OCI-LY7 (cell line): ENCODE measurements at regions not wholly inside any gene's neighbourhood (a gene's known extent, or its start where the extent isn't known, plus 50 kb on each side); places are given as distances from the start of the nearest gene placed in this dataset.

Experiments used
- BruUV-seq: library from RNA; stranded (reverse); fragments of 400-500 nt; replicated peaks from 2 replicates; lab custom pipeline; 2021; lab: Mats Ljungman, UMichigan
- CTCF ChIA-PET: fragments of 300-600 bp; sonication (Branson Sonifier 250); formaldehyde crosslinking; loops from one replicate; lab custom pipeline; 2022; ENCODE audit warnings: antibody characterized with exemption; ENCODE audit not compliant: unreplicated experiment; lab: Charles Lee
- POLR2A ChIA-PET: fragments of 300-600 bp; sonication (Branson Sonifier 250); formaldehyde crosslinking; loops from one replicate; lab custom pipeline; 2022; ENCODE audit warnings: antibody characterized with exemption; lab: Charles Lee
- DNase-seq: peaks from one replicate; pipeline ENCODE4 v3.0.0-alpha.2; 2015; ENCODE audit warnings: low spot score
- H2AFZ ChIP-seq: fragments of 200-600 bp; sonication (generic), shearing (Covaris generic); 2 replicates; pipeline ENCODE4 v1.6.1; 2014; ENCODE audit warnings: mild to moderate bottlenecking, antibody characterized with exemption, low read length, moderate library complexity
- H3K27ac ChIP-seq: fragments of 200-600 bp; sonication (generic); 2 replicates; pipeline ENCODE4 v1.5.1; 2014; ENCODE audit warnings: mixed run types, low read depth, mild to moderate bottlenecking, moderate library complexity, low read length, inconsistent platforms; ENCODE audit not compliant: poor library complexity, severe bottlenecking
- H3K36me3 ChIP-seq: fragments of 200-600 bp; sonication (generic); 2 replicates; pipeline ENCODE4 v1.6.1; 2014; ENCODE audit warnings: mild to moderate bottlenecking, antibody characterized with exemption, low read length, moderate library complexity, mixed read lengths; ENCODE audit not compliant: insufficient read depth
- H3K4me1 ChIP-seq: fragments of 200-600 bp; sonication (generic); 2 replicates; pipeline ENCODE4 v1.5.1; 2014; ENCODE audit warnings: mild to moderate bottlenecking, low read length; ENCODE audit not compliant: insufficient read depth, poor library complexity, severe bottlenecking
- H3K4me2 ChIP-seq: fragments of 200-600 bp; sonication (generic); 2 replicates; pipeline ENCODE4 v1.6.1; 2014; ENCODE audit warnings: mild to moderate bottlenecking, low read length
- H3K4me3 ChIP-seq: fragments of 200-600 bp; sonication (generic); 2 replicates; pipeline ENCODE4 v1.5.1; 2014; ENCODE audit warnings: mild to moderate bottlenecking, low read depth, low read length; ENCODE audit not compliant: poor library complexity, severe bottlenecking
- H3K79me2 ChIP-seq: fragments of 200-600 bp; sonication (generic); 2 replicates; pipeline ENCODE4 v1.6.1; 2016; ENCODE audit warnings: low read depth, mild to moderate bottlenecking, low read length, moderate library complexity, mixed read lengths; ENCODE audit not compliant: insufficient read depth
- H3K9me2 ChIP-seq: fragments of 200-600 bp; sonication (generic); 2 replicates; pipeline ENCODE4 v1.6.1; 2016; ENCODE audit warnings: mild to moderate bottlenecking, low read length, mixed read lengths; ENCODE audit not compliant: insufficient read depth
- H3K9me3 ChIP-seq: fragments of 200-600 bp; sonication (generic); 2 replicates; pipeline ENCODE4 v1.6.1; 2014; ENCODE audit warnings: mild to moderate bottlenecking, mixed run types, low read length, mixed read lengths
- H4K20me1 ChIP-seq: fragments of 200-600 bp; sonication (generic); 2 replicates; pipeline ENCODE4 v1.6.1; 2014; ENCODE audit warnings: mild to moderate bottlenecking, antibody characterized with exemption, low read length, moderate library complexity, mixed read lengths; ENCODE audit not compliant: insufficient read depth
- EZH2phosphoT487 ChIP-seq: fragments of 200-600 bp; sonication (generic); IDR thresholded peaks from 2 replicates; pipeline ENCODE4 v1.6.1; 2018; ENCODE audit warnings: low read depth, borderline replicate concordance, mild to moderate bottlenecking, mixed run types, antibody characterized with exemption, low read length, moderate library complexity, mixed read lengths
- intact Hi-C: fragments of 100-400 bp; cut with micrococcal nuclease; formaldehyde crosslinking; loops from one replicate; pipeline ENCODE4 v1.10.0; 2022; ENCODE audit not compliant: unreplicated experiment
- TF ChIP-seq, protein P1 (sequence below): fragments of 200-600 bp; sonication (generic); conservative IDR thresholded peaks from 2 replicates; pipeline ENCODE4 v1.5.1; 2014; ENCODE audit warnings: mild to moderate bottlenecking, antibody characterized with exemption, low read length, moderate library complexity, mixed read lengths

DNA sequence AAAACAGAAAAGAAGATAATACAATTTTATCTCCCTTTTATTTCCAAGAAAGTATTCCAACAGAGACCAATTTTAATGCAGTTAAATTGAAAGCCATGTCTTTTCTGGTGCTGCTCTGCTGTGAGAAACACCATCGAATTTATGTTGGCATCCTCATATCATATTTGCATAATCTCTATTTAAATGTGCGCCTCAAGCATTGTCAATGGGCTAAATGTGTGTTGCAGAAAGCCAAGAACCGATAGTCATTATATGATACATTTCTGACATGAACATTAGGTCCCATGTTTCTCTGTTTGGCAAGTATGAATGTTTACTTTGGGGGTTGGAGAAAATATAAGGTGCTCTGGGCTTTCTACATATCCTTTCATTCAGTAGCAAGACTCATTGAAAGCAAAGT lies 1023.5 kb upstream of the CELF2 start:
- Histone ChIP-seq H3K9me2 (no peaks in the 10 kb centered on the region), H3K4me3 (no peak overlapping the region), H3K4me1 (no peaks in the 10 kb centered on the region), H3K9me3 (peaks cover 7% of the 10 kb centered on the region; the same call in 1 of the 2 replicates), H4K20me1 (no peaks in the 10 kb centered on the region), H3K27ac (no peak overlapping the region), H2AFZ (no peak overlapping the region), H3K79me2 (no peaks in the 10 kb centered on the region), H3K36me3 (no peaks in the 10 kb centered on the region), H3K4me2 (no peak overlapping the region)
- ChIA-PET POLR2A (interaction anchor here (0.7 to 1.3 kb wide), 2 partner anchors 10 to 185 kb away, joined by 3 to 5 read pairs; no protein-coding TSS in a partner anchor), CTCF (no interaction called here)
- DNase-seq = no peak
- intact Hi-C loops = no loop called here
- TF ChIP-seq, protein P1, sequence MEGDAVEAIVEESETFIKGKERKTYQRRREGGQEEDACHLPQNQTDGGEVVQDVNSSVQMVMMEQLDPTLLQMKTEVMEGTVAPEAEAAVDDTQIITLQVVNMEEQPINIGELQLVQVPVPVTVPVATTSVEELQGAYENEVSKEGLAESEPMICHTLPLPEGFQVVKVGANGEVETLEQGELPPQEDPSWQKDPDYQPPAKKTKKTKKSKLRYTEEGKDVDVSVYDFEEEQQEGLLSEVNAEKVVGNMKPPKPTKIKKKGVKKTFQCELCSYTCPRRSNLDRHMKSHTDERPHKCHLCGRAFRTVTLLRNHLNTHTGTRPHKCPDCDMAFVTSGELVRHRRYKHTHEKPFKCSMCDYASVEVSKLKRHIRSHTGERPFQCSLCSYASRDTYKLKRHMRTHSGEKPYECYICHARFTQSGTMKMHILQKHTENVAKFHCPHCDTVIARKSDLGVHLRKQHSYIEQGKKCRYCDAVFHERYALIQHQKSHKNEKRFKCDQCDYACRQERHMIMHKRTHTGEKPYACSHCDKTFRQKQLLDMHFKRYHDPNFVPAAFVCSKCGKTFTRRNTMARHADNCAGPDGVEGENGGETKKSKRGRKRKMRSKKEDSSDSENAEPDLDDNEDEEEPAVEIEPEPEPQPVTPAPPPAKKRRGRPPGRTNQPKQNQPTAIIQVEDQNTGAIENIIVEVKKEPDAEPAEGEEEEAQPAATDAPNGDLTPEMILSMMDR = no peak
- TF ChIP-seq EZH2phosphoT487 = no peak
- BruUV-seq = no TSS peak

- H3K4me1 ChIP-seq = no peaks in the 10 kb centered on the region
- no peak overlapping the region for H3K4me2 ChIP-seq
- ChIA-PET CTCF (no interaction called here), POLR2A (interaction anchor here (0.6 to 3.2 kb wide), 4 partner anchors 9 to 47 kb away, joined by 3 to 8 read pairs (median 6); no protein-coding TSS in a partner anchor)
- H3K4me3 ChIP-seq = no peak overlapping the region
- H3K9me3 ChIP-seq = peaks cover 11% of the 10 kb centered on the region; the same call in 1 of the 2 replicates
- no peaks in the 10 kb centered on the region for H3K9me2 ChIP-seq
- no peak overlapping the region for H2AFZ ChIP-seq
- no peaks in the 10 kb centered on the region for H4K20me1 ChIP-seq
- intact Hi-C loops = no loop called here
- no peak overlapping the region for H3K27ac ChIP-seq
- TF ChIP-seq, protein P1 = no peak
- H3K36me3 ChIP-seq = no peaks in the 10 kb centered on the region
- no TSS peak for BruUV-seq
- no peaks in the 10 kb centered on the region for H3K79me2 ChIP-seq
- DNase-seq = no peak
Measured at GRCh38 chr10:9999627-10000026, 1018.0 kb upstream of the CELF2 start.

GRCh38 chr10:10007957-10008356 lies 1009.7 kb upstream of the CELF2 start:
- no peaks in the 10 kb centered on the region for H3K9me2 ChIP-seq
- intact Hi-C loops = loop anchor here (1.0 kb wide), 1 partner anchor 37 kb away; no protein-coding TSS in a partner anchor
- no peaks in the 10 kb centered on the region for H4K20me1 ChIP-seq
- DNase-seq = peak; percentile 84
- TF ChIP-seq EZH2phosphoT487 = no peak
- TF ChIP-seq, protein P1 = no peak
- H2AFZ ChIP-seq = peak overlapping the region; percentile 86
- H3K4me1 ChIP-seq = peaks cover 36% of the 10 kb centered on the region
- H3K4me3 ChIP-seq = peak overlapping the region; percentile 35
- ChIA-PET CTCF (no interaction called here), POLR2A (interaction anchor here (0.7 to 4.6 kb wide), 9 partner anchors 8 to 43 kb away, joined by 3 to 33 read pairs (median 5); no protein-coding TSS in a partner anchor)
- no peaks in the 10 kb centered on the region for H3K9me3 ChIP-seq
- no peaks in the 10 kb centered on the region for H3K36me3 ChIP-seq
- peak overlapping the region; percentile 62 for H3K4me2 ChIP-seq
- BruUV-seq = no TSS peak
- H3K79me2 ChIP-seq = no peaks in the 10 kb centered on the region
- peak overlapping the region; percentile 62 for H3K27ac ChIP-seq
